Fibroblast of skin of back (primary cell): ENCODE measurements at regions not wholly inside any gene's neighbourhood (a gene's known extent, or its start where the extent isn't known, plus 50 kb on each side); places are given as distances from the start of the nearest gene placed in this dataset.
"Not testable (repeated sequence)": the region's sequence is repeated elsewhere in the genome, so short reads cannot be mapped to it uniquely, and the experiment has no call there.

Experiments used
- DNase-seq: peaks from one replicate; pipeline ENCODE4 v3.0.0-alpha.2; 2013

GRCh38 chr12:90687682-90688081 is 267.3 kb downstream of the CCER1 start:
- not testable (repeated sequence) for DNase-seq

GRCh38 chr12:90683871-90684270 is 271.1 kb downstream of the CCER1 start:
- no peak for DNase-seq

- DNase-seq = peak; percentile 91
These were observed 272.6 kb downstream of the CCER1 start for GRCh38 chr12:90682398-90682797.

- DNase-seq = no peak
These were observed 275.3 kb downstream of the CCER1 start for GRCh38 chr12:90679674-90680073.

GRCh38 chr12:90677552-90677951 is 277.4 kb downstream of the CCER1 start:
- DNase-seq = no peak

GRCh38 chr12:90677055-90677454 is 277.9 kb downstream of the CCER1 start:
- DNase-seq = no peak

DNA sequence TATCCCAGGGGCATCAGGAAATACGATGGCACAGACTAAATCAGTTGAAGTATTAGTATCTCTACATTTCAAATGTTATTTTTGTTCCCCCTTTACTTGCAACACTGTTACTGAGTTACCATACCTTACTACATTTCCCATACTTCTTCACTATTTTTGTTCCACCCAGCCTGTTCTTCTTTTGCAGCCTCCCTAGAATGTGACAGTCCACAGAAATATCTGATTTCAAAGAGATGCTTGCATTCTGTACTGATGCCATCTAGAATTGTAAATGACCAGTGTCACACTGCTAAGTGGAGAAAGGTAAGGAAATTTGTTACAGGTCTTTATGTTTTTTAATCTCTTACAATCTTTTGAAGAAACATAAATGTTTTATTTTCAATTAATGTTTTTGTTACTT is 279.9 kb downstream of the CCER1 start:
- no peak for DNase-seq

- peak; percentile 27 for DNase-seq
These were observed 282.9 kb downstream of the CCER1 start for GRCh38 chr12:90672081-90672480.

DNA sequence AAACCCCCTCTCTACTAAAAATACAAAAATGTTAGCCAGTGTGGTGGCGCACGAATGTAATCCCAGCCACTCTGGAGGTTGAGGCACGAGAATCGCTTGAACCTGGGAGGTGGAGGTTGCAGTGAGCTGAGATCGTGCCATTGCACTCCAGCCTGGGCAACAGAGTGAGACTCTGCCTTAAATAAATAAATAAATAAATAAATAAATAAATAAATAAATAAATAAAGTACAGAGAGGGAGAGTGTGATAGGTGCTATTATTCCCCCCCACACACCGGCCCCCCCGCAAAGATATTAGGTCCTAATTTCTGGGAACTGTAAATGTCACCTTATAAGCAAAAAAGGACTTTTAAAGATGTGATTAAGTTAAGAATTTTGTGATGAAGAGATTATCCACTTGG is 291.0 kb downstream of the CCER1 start:
- not testable (repeated sequence) for DNase-seq

DNA sequence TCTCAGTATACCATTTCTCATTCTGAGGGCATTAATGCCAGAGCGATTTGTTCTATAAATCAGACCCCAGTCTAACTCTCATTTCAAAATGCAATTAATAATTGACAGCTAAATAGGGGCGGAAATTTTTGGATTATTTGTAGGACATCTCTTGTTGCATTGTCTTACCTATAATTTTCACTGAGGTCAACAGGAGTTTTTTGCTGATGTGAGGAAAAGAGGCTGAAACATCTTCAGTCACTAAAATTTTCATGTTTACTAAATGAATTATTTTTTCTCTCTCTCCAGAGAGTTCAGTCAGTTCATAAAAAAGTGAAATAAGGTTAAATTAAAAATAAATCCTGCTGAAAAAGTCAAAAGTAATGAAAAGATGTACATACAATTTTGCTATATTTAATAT is 295.9 kb downstream of the CCER1 start:
- DNase-seq = no peak

- peak; percentile 44 for DNase-seq
These were observed 301.9 kb downstream of the CCER1 start for GRCh38 chr12:90653040-90653439.

DNA sequence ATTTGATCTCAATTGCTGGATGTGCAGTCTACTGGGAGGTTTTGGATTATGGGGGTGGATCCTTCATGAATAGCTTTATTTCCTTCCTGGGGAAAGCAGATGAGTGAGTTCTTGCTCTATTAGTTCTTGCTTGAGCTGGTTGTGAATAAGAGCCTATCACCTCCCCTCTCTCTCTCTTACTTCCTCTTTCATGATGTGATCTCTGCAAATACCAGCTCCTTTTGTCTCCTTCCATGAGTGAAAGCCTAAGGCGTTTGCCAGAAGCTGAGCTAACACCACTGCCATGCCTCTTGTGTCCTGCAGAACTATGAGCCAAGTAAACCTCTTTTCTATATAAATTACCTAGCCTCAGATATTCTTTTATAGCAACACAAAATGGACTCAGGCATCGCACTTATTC is 302.7 kb downstream of the CCER1 start:
- DNase-seq = no peak

- no peak for DNase-seq
These were observed 309.8 kb downstream of the CCER1 start for GRCh38 chr12:90645181-90645580.

DNA sequence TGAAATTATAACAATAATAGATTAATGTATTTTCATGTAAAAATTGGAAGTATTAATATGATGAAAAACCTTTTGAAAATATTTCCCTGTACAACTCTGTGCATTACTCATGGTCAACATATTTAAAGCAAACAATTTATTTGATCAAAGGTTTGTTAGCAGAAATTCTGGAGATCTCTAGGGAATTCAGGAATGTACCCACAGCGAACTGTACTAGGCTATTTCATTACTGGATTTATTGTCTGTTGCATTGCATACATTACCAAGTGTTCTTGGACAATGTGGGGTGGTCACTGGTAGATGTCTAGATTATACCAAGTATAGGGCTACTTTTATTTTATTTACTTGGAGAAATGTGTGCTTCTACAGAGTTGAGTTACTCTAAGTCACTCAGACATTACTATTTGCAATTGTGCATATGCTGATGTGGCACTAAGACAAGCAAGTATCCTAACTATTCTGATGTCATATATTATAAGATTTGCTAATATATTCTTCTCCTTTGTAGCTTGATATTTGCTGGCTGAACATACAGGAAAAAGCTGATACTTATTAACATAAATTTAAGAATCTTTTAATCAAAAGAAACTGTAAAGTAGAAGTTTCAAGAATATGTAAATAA is 323.3 kb downstream of the CCER1 start:
- peak; percentile 69 for DNase-seq

DNA sequence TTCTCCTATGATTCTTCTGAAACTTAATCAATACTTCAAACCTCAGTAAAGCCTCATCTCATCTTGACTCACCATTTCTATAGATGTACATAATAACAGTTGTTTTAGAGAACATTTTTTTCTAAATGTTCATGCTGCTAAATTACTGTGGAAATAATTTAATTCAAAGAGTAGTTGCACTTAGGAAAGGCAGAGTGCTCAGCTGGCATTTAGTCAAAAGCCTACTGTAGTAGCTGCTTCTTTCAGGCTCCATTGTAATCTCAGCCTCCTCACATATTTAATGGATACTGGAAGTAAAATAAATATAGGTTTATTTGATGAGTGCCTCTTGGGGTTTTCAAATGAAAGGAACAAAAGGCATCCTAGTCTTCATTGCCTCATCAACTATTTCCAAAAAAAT is 325.0 kb downstream of the CCER1 start:
- DNase-seq = no peak

DNA sequence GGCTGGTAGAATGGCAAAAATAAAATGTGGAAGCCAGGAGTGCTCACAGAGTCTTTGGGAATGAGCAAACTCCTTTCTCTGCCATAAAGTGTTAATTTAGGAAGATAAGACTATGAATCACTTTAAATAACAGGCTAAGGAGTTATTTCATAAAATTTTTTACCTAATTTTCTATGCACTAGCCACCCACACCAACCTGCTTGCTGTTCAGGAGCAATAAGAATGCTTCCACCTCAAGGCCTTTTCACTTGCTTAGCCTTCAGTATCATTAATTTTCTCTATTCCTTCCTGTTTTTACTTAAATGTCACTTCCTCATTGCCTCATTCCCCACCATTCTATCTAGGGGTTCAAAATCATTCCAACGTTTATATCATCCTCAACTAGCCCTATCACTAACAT is 326.8 kb downstream of the CCER1 start:
- no peak for DNase-seq

DNA sequence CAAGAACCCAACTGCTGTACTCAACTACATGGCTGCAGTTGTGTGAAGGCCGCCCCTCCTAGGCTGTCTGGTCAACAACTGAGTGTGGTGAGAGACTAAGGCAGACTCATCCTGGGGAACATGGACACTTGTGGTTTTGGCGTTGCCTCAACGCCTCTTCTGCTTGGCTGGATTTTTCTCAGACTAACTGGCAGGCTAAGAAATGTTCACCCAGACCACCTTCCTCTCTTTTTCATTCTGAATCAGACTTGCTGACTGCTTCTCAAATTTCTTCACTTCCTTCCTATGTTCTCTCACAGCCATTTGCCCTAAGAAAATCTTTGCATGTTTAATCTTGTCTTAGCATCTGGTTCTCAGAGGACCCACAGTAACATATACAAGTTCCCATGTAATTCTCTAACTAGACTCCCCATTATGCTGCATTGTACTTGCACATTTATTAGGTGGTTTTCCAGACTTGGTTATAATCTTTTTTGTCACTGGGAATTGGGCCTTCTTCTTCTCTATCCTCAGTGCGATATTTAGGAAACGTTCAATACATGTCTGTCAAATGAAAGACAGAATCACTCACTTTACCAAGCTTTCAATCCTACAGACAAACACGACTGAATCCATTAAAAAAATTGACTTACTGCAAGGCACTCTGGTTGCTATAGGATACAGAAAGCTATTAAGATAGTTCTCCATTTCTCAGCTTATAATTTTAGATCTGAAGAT is 327.6 kb downstream of the CCER1 start:
- peak; percentile 9 for DNase-seq

DNA sequence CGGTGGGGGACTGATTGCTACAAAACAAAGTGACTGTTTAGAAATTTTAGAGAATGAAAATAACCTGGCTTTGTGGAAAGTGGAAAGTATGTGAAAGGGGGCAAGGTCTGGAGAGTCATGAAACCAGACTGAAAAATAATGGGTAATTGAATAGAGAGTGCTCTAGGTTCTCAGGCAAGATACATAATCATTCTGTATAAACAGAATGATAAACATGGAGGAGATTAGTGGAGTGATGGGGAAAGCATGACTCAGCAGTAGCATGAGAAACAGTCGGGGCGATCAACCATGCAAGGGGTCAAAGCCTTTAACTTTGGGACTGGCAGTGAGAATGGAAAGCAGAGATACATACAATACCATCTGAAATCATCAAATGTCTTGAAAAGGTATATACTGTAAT is 332.5 kb downstream of the CCER1 start:
- peak; percentile 7 for DNase-seq

GRCh38 chr12:90621927-90622326 is 333.0 kb downstream of the CCER1 start:
- DNase-seq = peak; percentile 53

GRCh38 chr12:90619943-90620342 is 335.0 kb downstream of the CCER1 start:
- no peak for DNase-seq

GRCh38 chr12:90618586-90618985 is 336.4 kb downstream of the CCER1 start:
- peak; percentile 35 for DNase-seq

DNA sequence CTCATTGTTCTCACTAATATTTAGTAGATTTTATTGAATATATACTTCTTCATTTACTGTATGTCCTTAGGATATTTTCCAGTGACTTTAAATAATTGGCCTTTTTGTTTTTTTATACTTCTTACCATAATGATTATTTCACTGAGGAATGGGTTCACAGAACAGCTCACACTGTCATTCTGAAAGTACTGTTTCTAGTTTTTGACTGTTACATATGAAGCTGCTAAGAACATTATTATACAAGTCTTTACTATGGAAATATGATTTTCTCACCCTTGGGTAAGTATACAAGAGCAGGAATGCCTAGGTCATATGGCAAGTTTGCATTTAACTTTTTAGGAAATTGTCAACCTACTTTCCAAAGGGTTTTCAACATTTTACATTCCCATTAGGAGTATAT is 343.1 kb downstream of the CCER1 start:
- DNase-seq = no peak

- no peak for DNase-seq
These were observed 343.9 kb downstream of the CCER1 start for GRCh38 chr12:90611048-90611447.

- peak; percentile 12 for DNase-seq
These were observed 361.2 kb downstream of the CCER1 start for GRCh38 chr12:90593596-90594295.
